ENCODE measurements at regions not wholly inside any gene's neighbourhood (a gene's known extent, or its start where the extent isn't known, plus 50 kb on each side); places are given as distances from the start of the nearest gene placed in this dataset.

- no peak for DNase-seq (ENCODE audit: low read depth, low spot score)
Measured at GRCh38 chr11:45518141-45518832, 147.1 kb downstream of the CHST1 start.

- DNase-seq (ENCODE audit: low read depth, low spot score), result no peak
Measured at GRCh38 chr11:45517171-45517770, 148.2 kb downstream of the CHST1 start.

- DNase-seq (ENCODE audit: low read depth, low spot score), result no peak
Measured at GRCh38 chr11:45513821-45514340, 151.5 kb downstream of the CHST1 start.

GRCh38 chr11:45512471-45513148 lies 152.8 kb downstream of the CHST1 start:
- no peak for DNase-seq (ENCODE audit: low read depth, low spot score)

- DNase-seq (ENCODE audit: low read depth, low spot score), result no peak
Measured at GRCh38 chr11:45511566-45511965, 153.9 kb downstream of the CHST1 start.

- DNase-seq (ENCODE audit: low read depth, low spot score), result no peak
Measured at GRCh38 chr11:45507916-45508315, 157.5 kb downstream of the CHST1 start.

- no peak for DNase-seq (ENCODE audit: low read depth, low spot score)
Measured at GRCh38 chr11:45503311-45503710, 162.1 kb downstream of the CHST1 start.

GRCh38 chr11:45502226-45502545 lies 163.2 kb downstream of the CHST1 start:
- no peak for DNase-seq (ENCODE audit: low read depth, low spot score)

- DNase-seq (ENCODE audit: low read depth, low spot score), result no peak
Measured at GRCh38 chr11:45501392-45502225, 163.8 kb downstream of the CHST1 start.

GRCh38 chr11:45500451-45500850 lies 165.0 kb downstream of the CHST1 start:
- no peak for DNase-seq (ENCODE audit: low read depth, low spot score)

- no peak for DNase-seq (ENCODE audit: low read depth, low spot score)
Measured at GRCh38 chr11:45494738-45495137, 170.7 kb downstream of the CHST1 start.

- DNase-seq (ENCODE audit: low read depth, low spot score), result no peak
Measured at GRCh38 chr11:45489281-45489905, 176.0 kb downstream of the CHST1 start.

- no peak for DNase-seq (ENCODE audit: low read depth, low spot score)
Measured at GRCh38 chr11:45486461-45486860, 179.0 kb downstream of the CHST1 start.

- DNase-seq (ENCODE audit: low read depth, low spot score), result no peak
Measured at GRCh38 chr11:45485070-45485707, 180.2 kb downstream of the CHST1 start.

- DNase-seq (ENCODE audit: low read depth, low spot score), result no peak
Measured at GRCh38 chr11:45484326-45484883, 181.0 kb downstream of the CHST1 start.

GRCh38 chr11:45483416-45483815 lies 182.0 kb downstream of the CHST1 start:
- no peak for DNase-seq (ENCODE audit: low read depth, low spot score)

GRCh38 chr11:45482331-45482730 lies 183.1 kb downstream of the CHST1 start:
- DNase-seq (ENCODE audit: low read depth, low spot score), result no peak

- DNase-seq (ENCODE audit: low read depth, low spot score), result no peak
Measured at GRCh38 chr11:45481026-45481425, 184.4 kb downstream of the CHST1 start.

GRCh38 chr11:45477588-45477987 lies 187.8 kb downstream of the CHST1 start:
- no peak for DNase-seq (ENCODE audit: low read depth, low spot score)

- no peak for DNase-seq (ENCODE audit: low read depth, low spot score)
Measured at GRCh38 chr11:45476126-45476525, 189.3 kb downstream of the CHST1 start.

- no peak for DNase-seq (ENCODE audit: low read depth, low spot score)
Measured at GRCh38 chr11:45475173-45475572, 189.0 kb upstream of the SYT13 start.
